ENCODE measurements at regions not wholly inside any gene's neighbourhood (a gene's known extent, or its start where the extent isn't known, plus 50 kb on each side); places are given as distances from the start of the nearest gene placed in this dataset.

DNA sequence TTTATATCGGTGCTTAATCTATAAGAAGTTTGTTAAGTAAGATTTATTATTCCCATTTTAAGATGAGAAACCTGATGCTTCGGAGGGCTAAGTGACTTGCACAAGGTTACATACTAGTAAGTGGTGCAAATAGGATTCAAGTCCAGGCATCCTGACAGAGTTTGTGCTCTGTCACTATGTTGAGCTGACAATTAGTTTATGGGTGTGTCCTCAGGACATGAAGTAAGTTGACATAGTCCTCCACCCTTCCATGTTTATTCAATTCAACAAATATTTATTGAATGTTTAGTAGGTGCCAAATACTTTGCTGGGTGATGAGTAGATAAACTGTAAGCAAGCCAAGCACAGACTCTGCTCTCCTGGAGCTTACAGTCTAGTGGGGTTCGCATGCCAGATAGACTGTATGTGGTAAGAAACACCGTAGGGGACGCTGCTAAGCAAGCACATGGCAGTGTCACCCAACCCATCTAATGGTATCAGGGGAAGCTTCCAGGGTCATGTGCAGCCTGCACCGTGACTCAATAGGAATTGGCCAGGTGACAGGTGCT lies 342.7 kb upstream of the SATB1 start:
- H3K4me3 ChIP-seq (ENCODE audit: low read depth, low read length), result no peak overlapping the region
- DNase-seq (ENCODE audit: low read depth), result no peak
- TF ChIP-seq, protein P1, sequence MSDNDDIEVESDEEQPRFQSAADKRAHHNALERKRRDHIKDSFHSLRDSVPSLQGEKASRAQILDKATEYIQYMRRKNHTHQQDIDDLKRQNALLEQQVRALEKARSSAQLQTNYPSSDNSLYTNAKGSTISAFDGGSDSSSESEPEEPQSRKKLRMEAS (IDR thresholded peaks at IDR 0.05; ENCODE audit: low read depth, low read length), result no peak
- TF ChIP-seq CTCF (IDR thresholded peaks at IDR 0.05; ENCODE audit: low read depth, low read length) (no peak), POLR2A (IDR thresholded peaks at IDR 0.05; ENCODE audit: extremely low read depth, insufficient read length) (no peak), MYC (IDR thresholded peaks at IDR 0.05; ENCODE audit: low read depth, low read length) (no peak)

DNA sequence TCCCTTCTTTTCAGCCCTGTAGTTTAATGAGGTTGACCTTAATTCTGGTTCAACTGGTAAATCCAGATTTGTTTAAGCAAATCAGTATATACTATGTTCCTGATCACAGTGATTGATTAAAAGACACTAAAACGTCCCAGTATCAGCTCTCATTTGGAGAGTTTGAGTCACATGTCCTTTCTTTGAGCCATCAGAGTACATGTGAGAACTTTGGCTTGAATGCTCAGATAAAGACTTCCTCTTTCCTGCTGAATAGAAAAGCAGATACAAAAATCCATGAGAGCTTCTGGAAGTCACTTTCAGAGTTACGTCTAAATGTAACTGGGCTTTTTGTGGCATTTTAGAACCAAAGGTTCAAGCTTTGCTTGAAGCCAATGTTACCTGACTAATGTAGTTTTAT lies 341.8 kb upstream of the SATB1 start:
- peak; percentile 19 for DNase-seq (ENCODE audit: low read depth)
- TF ChIP-seq POLR2A (IDR thresholded peaks at IDR 0.05; ENCODE audit: extremely low read depth, insufficient read length), result no peak
- TF ChIP-seq, protein P1 (IDR thresholded peaks at IDR 0.05; ENCODE audit: low read depth, low read length), result peak; percentile 79
- no peak overlapping the region for H3K4me3 ChIP-seq (ENCODE audit: low read depth, low read length)

GRCh38 chr3:18765662-18766061 lies 340.5 kb upstream of the SATB1 start:
- no peak overlapping the region for H3K4me3 ChIP-seq (ENCODE audit: low read depth, low read length)
- TF ChIP-seq MYC (IDR thresholded peaks at IDR 0.05; ENCODE audit: low read depth, low read length), result no peak
- no peak for TF ChIP-seq POLR2A (IDR thresholded peaks at IDR 0.05; ENCODE audit: extremely low read depth, insufficient read length)
- TF ChIP-seq, protein P1 (IDR thresholded peaks at IDR 0.05; ENCODE audit: low read depth, low read length), result no peak
- no peak for TF ChIP-seq CTCF (IDR thresholded peaks at IDR 0.05; ENCODE audit: low read depth, low read length)
- peak; percentile 21 for DNase-seq (ENCODE audit: low read depth)

GRCh38 chr3:18765161-18765560 lies 340.0 kb upstream of the SATB1 start:
- DNase-seq (ENCODE audit: low read depth), result no peak
- TF ChIP-seq MYC (IDR thresholded peaks at IDR 0.05; ENCODE audit: low read depth, low read length) (no peak), POLR2A (IDR thresholded peaks at IDR 0.05; ENCODE audit: extremely low read depth, insufficient read length) (no peak), CTCF (IDR thresholded peaks at IDR 0.05; ENCODE audit: low read depth, low read length) (no peak)
- TF ChIP-seq, protein P1 (IDR thresholded peaks at IDR 0.05; ENCODE audit: low read depth, low read length), result no peak
- no peak overlapping the region for H3K4me3 ChIP-seq (ENCODE audit: low read depth, low read length)

DNA sequence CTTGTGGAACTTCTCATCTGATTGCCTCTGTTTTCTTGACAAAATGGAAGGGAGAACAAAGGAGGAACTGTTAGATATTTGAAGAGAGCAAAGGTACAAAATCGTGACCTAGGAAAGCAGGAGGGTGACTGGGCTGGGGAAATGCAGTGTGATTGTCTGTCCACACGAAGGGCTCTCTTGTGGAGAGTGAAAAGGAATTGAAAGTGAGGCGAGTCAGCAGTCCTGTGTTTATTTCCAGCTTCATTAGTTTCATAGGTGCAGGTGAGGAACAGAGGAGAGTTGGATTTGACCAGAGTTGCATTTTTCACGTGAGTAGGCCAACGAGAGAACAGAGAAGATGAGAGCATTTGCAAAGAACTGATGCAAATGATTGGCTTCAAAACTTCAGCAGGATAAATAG lies 336.4 kb upstream of the SATB1 start:
- TF ChIP-seq MYC (IDR thresholded peaks at IDR 0.05; ENCODE audit: low read depth, low read length) (no peak), CTCF (IDR thresholded peaks at IDR 0.05; ENCODE audit: low read depth, low read length) (no peak)
- H3K4me3 ChIP-seq (ENCODE audit: low read depth, low read length), result no peak overlapping the region
- no peak for DNase-seq (ENCODE audit: low read depth)

GRCh38 chr3:18758047-18758704 lies 333.0 kb upstream of the SATB1 start:
- H3K4me3 ChIP-seq (ENCODE audit: low read depth, low read length), result no peak overlapping the region
- TF ChIP-seq, protein P1 (IDR thresholded peaks at IDR 0.05; ENCODE audit: low read depth, low read length), result 0 out of 2 replicates have a peak, but pooled peaks have one; percentile 5
- peak; percentile 55 for TF ChIP-seq CTCF (IDR thresholded peaks at IDR 0.05; ENCODE audit: low read depth, low read length)
- no peak for TF ChIP-seq MYC (IDR thresholded peaks at IDR 0.05; ENCODE audit: low read depth, low read length)
- no peak for TF ChIP-seq POLR2A (IDR thresholded peaks at IDR 0.05; ENCODE audit: extremely low read depth, insufficient read length)
- peak; percentile 80 for DNase-seq (ENCODE audit: low read depth)

Measured in NB4 (cell line).